ENCODE measurements at regions not wholly inside any gene's neighbourhood (a gene's known extent, or its start where the extent isn't known, plus 50 kb on each side); places are given as distances from the start of the nearest gene placed in this dataset.
"Not testable (repeated sequence)": the region's sequence is repeated elsewhere in the genome, so short reads cannot be mapped to it uniquely, and the experiment has no call there.

GRCh38 chr17:21493993-21494392 lies 117.8 kb downstream of the KCNJ12 start:
- 94% methylated on average over 10 of the region's 10 CpGs for WGBS
- Histone ChIP-seq H3K27ac (no peak overlapping the region), H3K27me3 (peaks cover 3% of the 10 kb centered on the region), H3K4me3 (no peak overlapping the region), H3K4me1 (no peaks in the 10 kb centered on the region), H3K36me3 (no peaks in the 10 kb centered on the region), H3K9me3 (no peaks in the 10 kb centered on the region)
- no peak for TF ChIP-seq POLR2A (IDR thresholded peaks at IDR 0.05)
- no peak for TF ChIP-seq POLR2AphosphoS5 (IDR thresholded peaks at IDR 0.05)
- TF ChIP-seq, protein P1, sequence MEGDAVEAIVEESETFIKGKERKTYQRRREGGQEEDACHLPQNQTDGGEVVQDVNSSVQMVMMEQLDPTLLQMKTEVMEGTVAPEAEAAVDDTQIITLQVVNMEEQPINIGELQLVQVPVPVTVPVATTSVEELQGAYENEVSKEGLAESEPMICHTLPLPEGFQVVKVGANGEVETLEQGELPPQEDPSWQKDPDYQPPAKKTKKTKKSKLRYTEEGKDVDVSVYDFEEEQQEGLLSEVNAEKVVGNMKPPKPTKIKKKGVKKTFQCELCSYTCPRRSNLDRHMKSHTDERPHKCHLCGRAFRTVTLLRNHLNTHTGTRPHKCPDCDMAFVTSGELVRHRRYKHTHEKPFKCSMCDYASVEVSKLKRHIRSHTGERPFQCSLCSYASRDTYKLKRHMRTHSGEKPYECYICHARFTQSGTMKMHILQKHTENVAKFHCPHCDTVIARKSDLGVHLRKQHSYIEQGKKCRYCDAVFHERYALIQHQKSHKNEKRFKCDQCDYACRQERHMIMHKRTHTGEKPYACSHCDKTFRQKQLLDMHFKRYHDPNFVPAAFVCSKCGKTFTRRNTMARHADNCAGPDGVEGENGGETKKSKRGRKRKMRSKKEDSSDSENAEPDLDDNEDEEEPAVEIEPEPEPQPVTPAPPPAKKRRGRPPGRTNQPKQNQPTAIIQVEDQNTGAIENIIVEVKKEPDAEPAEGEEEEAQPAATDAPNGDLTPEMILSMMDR (IDR thresholded peaks at IDR 0.05), result no peak
- TF ChIP-seq EP300 (IDR thresholded peaks at IDR 0.05), result no peak
- no peak for DNase-seq (ENCODE audit: low spot score in 2 of 2)

GRCh38 chr17:21495281-21495680 lies 119.1 kb downstream of the KCNJ12 start:
- peaks cover 3% of the 10 kb centered on the region for H3K27me3 ChIP-seq
- no peaks in the 10 kb centered on the region for H3K4me1 ChIP-seq
- no peaks in the 10 kb centered on the region for H3K36me3 ChIP-seq
- H3K27ac ChIP-seq, result no peak overlapping the region
- TF ChIP-seq EP300 (IDR thresholded peaks at IDR 0.05) (no peak), POLR2AphosphoS5 (IDR thresholded peaks at IDR 0.05) (no peak), POLR2A (IDR thresholded peaks at IDR 0.05) (no peak)
- TF ChIP-seq, protein P1 (IDR thresholded peaks at IDR 0.05), result no peak
- no peak for DNase-seq (ENCODE audit: low spot score in 2 of 2)
- H3K4me3 ChIP-seq, result no peak overlapping the region
- WGBS, result 75% methylated on average over 7 of the region's 8 CpGs
- H3K9me3 ChIP-seq, result no peaks in the 10 kb centered on the region

DNA sequence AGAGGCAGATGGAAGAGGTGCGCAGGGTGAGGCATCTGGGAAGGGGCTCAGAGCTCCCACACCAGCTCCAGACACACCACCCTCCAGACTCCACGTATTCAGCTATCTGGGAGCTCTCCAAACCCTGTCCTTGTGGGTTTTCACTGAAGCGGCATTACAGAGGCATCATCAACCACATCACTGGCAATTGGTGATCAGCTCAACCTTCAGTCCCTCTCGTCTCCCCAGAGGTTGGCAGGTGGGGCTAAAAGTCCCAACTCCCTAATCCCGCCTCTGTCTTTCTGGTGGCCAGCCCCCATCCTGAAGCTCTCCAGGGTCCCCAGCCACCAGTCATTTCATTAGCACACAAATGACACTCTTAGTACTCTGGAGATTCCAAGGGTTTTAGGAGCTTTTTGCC lies 123.9 kb downstream of the KCNJ12 start:
- 79% methylated on average over 5 of the region's 5 CpGs for WGBS
- Histone ChIP-seq H3K9me3 (no peaks in the 10 kb centered on the region), H3K4me3 (no peak overlapping the region), H3K27ac (no peak overlapping the region), H3K36me3 (no peaks in the 10 kb centered on the region), H3K4me1 (no peaks in the 10 kb centered on the region), H3K27me3 (peaks cover 3% of the 10 kb centered on the region)
- TF ChIP-seq POLR2AphosphoS5 (IDR thresholded peaks at IDR 0.05) (no peak), EP300 (IDR thresholded peaks at IDR 0.05) (no peak), POLR2A (IDR thresholded peaks at IDR 0.05) (no peak)
- TF ChIP-seq, protein P1 (IDR thresholded peaks at IDR 0.05), result no peak
- no peak for DNase-seq (ENCODE audit: low spot score in 2 of 2)

- not testable (repeated sequence) for H3K27ac ChIP-seq; H3K4me3 ChIP-seq; H3K9me3 ChIP-seq; H3K27me3 ChIP-seq; H3K4me1 ChIP-seq; H3K36me3 ChIP-seq; DNase-seq (ENCODE audit: low spot score in 2 of 2)
- WGBS, result 84% methylated on average over 15 of the region's 15 CpGs
These were observed 126.0 kb downstream of the KCNJ12 start for GRCh38 chr17:21501927-21502700.

GRCh38 chr17:21505819-21506815 lies 130.0 kb downstream of the KCNJ12 start:
- no peak overlapping the region for H3K27ac ChIP-seq
- no peak for DNase-seq (ENCODE audit: low spot score in 2 of 2)
- no peak overlapping the region for H3K4me3 ChIP-seq
- TF ChIP-seq EP300 (IDR thresholded peaks at IDR 0.05) (no peak), POLR2A (IDR thresholded peaks at IDR 0.05) (no peak), POLR2AphosphoS5 (IDR thresholded peaks at IDR 0.05) (no peak)
- TF ChIP-seq, protein P1 (IDR thresholded peaks at IDR 0.05), result no peak
- WGBS, result 87% methylated on average over 14 of the region's 37 CpGs
- H3K27me3 ChIP-seq, result peaks cover 6% of the 10 kb centered on the region
- peaks cover 4% of the 10 kb centered on the region for H3K4me1 ChIP-seq
- no peaks in the 10 kb centered on the region for H3K36me3 ChIP-seq
- H3K9me3 ChIP-seq, result no peaks in the 10 kb centered on the region

- H3K4me3 ChIP-seq; H3K27ac ChIP-seq; H3K36me3 ChIP-seq; DNase-seq (ENCODE audit: low spot score in 2 of 2); H3K27me3 ChIP-seq; H3K9me3 ChIP-seq: not testable (repeated sequence)
- 35% methylated on average over 4 of the region's 4 CpGs for WGBS
- H3K4me1 ChIP-seq, result peaks cover 15% of the 10 kb centered on the region
These were observed 131.6 kb downstream of the KCNJ12 start for GRCh38 chr17:21507806-21508205.
